8988T (cell line): ENCODE measurements at regions not wholly inside any gene's neighbourhood (a gene's known extent, or its start where the extent isn't known, plus 50 kb on each side); places are given as distances from the start of the nearest gene placed in this dataset.

Experiments
- DNase-seq: peaks from one replicate; pipeline ENCODE4 v3.0.0; 2011

DNA sequence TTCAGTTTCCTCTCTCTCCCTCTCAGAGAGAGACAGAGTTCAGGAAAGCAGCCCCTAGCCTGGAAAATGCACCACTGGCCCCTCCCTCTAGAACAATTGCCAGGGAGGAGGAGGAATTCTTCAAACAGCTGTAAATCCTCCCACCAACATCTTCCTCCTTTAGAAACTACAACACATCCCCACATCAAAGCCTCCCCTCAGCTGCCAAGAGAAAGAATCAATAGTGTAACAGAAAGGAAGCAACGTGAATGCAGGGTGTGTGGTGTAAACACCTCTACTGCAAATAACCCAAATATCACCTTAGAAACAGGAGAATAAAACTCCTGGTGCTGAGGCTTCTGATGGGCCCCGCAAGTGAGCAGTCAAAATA, 249.9 kb upstream of the GATB start:
- DNase-seq = no peak

DNA sequence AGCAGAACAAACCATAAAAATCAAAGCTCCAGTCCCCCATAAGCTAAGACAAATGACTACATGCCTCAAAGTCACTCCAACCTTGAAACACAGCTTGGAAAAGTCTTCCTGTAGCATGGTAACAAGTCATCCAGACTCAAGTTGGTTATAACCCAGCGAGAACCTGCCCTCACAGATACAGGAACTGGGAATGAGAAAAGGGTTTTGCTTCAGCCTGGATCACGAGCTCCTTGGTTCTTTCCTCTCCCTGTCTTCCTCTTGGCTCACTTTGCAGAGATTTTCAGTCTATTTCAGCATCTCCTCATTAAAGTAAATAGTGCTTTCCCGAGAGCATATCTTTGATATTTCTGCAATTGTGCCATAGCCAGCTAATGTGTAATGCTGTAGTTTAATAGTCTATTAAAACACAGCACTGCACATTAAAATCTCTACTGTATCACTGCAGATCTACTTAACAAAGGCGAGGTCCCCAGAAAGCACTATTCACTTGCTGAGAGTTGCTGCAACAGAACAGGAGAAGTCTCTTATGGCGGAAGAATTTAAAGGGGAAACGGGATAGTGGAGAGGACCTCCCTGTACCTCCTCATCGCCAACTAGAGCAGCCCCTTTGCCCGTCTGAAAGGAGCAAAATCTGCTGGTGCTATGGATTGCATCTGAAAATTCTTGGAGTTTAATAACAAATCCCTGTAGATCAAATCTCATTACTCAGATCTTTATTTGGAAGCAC, 249.3 kb upstream of the GATB start:
- DNase-seq = no peak

GRCh38 chr4:152009031-152009670, 248.3 kb upstream of the GATB start:
- DNase-seq = no peak

DNA sequence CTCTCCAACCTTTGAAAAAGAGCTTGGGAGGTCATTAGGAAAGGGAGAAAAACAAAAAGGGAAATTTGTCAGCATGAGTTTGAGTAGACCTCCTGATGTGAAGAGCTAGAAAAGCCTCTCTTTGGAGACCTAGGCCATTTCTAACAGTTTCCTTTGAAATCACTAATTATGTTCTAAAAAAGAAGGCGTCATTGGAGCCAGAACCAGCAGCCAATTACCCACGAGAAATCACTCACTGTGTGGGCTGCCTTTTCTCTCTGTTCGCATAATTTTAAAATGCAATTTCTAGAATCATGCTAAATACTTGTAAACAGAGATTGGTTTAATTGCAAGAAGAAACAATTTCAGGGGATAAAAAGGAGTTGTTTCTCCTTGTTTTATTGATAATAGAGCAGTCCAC, 246.3 kb upstream of the GATB start:
- DNase-seq = no peak

- no peak for DNase-seq
Measured at GRCh38 chr4:152004801-152005200, 244.0 kb upstream of the GATB start.

DNA sequence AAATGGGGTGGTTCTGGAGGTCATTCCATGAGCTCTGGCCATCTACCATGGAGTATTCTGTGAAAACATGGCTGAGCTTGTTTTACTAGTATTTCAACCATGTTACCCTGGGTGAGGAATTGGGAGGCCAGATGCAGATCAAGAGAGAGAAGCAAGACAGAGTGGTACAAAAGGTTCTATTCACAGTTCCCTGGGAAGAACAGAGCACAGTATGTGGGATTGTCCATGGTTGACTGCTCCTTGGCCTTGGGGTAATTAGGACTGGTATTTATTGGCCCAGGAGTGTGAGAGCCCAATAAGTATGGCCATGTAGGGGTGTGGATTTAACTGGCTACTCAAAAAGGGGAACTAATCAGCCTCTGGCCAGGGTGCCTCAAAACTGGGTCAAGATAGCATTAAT, 239.7 kb upstream of the GATB start:
- no peak for DNase-seq

DNA sequence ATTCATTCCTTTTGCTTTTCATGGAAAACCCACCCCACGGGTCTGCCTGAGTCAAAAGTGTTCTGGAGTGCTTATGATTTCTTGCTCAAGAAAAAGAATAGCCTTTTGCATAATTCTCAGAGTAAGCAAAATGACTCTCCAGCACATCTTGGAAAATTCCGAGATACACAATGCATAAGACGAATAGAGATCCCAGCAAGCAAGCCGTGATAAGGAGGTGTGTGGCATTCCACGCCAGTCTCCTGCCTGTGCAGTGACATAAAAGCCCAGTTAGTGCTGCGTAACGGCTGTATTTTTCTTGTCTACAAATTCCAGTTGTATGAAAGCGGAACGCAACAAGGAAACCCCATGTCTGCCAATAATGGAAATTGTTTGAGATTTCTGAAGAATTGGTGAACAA, 237.9 kb upstream of the GATB start:
- DNase-seq = no peak

DNA sequence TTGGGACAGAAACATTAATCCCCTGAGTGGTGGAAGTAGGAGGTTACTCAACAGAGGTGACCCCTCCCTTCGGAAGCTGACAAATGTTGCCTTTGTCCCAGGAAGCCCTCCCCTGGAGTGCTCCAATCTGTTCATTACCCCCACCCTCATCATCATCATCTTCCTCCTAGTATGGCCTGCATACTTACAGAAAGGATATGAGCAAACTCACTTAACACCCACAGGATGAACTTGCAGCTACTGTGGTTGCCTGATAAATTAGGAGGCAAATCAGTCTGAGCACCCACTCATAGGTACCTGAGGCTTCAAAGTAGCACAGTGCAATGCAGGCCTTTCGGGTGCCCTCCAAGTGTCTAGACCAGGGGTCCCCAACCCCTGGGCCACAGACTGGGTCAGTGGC, 236.7 kb upstream of the GATB start:
- no peak for DNase-seq

DNA sequence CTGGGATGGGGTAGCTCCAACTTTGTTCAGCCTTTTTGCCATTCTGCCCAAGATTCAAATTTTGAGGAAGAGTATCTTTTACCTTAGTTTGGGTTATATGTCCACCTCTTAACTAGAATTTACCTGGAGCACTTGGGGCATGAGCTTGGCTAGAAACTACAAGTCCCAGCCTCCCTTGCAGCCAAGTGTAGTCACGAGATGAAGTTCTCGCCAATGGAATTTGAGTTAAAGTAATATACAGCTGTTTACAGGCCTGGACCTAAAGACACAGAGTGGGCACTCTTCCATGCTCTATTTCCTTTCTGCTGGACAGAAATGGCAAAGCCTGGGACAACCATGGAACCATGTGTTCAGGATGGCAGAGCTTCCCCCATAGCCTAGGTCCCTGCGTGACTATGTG, 233.6 kb upstream of the GATB start:
- no peak for DNase-seq

- DNase-seq = no peak
Measured at GRCh38 chr4:151993521-151993920, 232.7 kb upstream of the GATB start.

- DNase-seq = no peak
Measured at GRCh38 chr4:151992332-151993154, 231.7 kb upstream of the GATB start.

- DNase-seq = no peak
Measured at GRCh38 chr4:151991884-151992167, 231.0 kb upstream of the GATB start.

- DNase-seq = no peak
Measured at GRCh38 chr4:151991001-151991883, 230.4 kb upstream of the GATB start.

GRCh38 chr4:151990201-151990600, 229.4 kb upstream of the GATB start:
- peak; percentile 13 for DNase-seq

DNA sequence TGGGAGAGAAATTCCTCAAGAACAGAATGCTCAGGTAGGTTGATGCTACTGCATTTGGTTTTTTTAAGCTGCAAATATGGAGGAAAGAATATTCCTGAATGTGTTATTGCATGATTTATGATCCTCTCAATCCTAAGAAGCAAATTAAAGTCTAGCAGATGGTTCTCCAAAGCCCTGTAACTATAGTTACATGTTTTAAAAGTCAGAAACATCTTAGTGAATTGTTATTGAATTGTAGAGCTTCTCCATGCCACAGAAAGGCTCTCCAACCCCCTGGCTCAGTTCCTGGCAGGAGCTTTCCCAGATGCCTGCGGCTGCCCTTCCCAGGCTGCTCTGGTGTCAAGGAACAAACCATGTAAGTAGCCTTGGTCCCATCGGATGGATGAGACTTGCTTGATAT, 227.8 kb upstream of the GATB start:
- no peak for DNase-seq

DNA sequence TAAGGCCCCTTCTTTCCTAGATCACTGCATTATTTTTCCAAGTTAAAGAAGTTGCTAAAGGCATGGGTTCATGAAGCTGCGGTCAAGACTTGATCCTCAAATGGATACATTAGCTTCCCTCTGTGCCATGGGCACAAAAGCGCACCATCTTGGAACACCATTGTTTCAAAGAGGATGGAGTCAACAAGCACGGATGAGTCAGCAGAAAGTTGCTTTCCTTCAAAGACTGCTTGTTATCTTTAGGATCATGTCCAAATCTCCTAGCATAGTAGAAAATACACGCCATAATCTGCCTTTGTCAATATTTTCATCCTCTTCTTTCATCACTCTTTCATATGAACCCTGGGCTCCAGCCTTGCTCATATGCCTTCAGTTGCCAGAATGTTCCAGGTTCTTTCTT, 226.8 kb upstream of the GATB start:
- no peak for DNase-seq

DNA sequence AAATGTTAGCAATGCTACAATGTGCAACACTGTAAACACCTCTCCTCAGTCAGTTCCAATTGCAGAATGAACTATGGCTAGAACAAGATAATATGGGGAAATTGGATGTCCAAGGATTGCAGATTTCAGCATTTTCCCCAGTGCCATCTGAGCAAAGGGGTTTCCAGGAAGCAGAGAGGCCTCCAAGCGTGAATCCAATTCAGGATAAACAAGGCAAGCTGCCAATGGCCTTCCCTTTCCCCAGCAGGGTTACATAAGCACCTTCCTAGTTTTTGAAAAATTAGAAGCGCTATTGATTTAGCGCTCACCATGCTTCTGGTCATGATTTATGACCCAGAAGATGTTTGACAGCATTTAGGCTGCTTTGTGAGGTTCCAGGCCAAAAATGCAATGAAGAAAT, 223.0 kb upstream of the GATB start:
- DNase-seq = no peak

GRCh38 chr4:151979819-151980218, 219.0 kb upstream of the GATB start:
- DNase-seq = no peak

DNA sequence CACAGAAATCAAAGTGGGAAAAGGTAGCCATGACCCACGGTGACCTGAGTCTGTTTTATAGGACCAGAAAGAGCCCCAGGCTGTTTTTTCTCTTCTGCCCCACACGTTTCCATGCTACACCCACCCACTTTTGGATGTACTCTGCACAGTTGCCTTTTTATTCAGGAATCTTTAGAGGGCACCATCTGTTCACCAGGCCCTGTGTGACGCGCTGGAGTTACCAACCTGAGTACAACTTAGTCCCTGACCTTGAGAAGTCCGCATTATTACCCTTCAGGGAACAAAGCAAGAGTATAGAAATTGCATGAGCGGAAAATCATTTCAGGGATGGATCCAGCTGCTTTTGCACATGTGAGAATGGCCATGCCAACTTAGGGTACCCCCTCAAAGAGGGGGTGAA, 207.8 kb upstream of the GATB start:
- no peak for DNase-seq

- DNase-seq = no peak
Measured at GRCh38 chr4:151967074-151967473, 206.3 kb upstream of the GATB start.

DNA sequence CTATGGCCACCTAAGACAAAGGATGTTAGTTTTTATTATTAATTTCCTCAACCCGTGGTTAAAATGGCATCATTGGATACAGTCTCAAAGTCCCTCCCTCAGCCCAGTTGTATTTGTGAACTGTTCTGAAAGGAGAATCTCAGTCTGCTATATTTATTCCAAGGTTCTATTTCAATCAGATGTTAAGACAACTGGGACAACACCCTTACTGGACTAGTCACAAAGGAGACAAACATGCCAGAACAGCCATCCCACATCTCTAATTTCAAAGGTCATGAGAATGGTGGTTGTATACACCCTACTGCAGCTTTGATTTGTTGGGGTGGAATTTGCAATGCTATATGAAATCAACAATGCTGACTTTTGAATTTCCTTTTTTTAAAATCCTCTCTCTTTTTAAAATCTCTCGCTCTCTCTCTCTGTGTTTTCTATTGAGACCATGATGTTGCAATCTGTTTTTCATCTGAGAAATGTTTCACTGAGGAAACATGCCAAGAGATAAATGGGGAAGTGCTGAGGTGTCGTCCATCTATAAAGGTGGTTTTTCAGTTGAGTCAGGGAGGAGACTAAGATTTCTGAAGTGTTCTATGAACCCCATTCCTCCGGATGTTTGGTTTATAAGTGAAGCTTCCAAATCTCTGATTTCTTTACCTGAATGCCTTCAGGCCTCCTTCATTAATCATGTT, 201.5 kb upstream of the GATB start:
- no peak for DNase-seq

GRCh38 chr4:151961456-151961855, 200.6 kb upstream of the GATB start:
- DNase-seq = no peak
